GM10266 (cell line): ENCODE measurements at regions not wholly inside any gene's neighbourhood (a gene's known extent, or its start where the extent isn't known, plus 50 kb on each side); places are given as distances from the start of the nearest gene placed in this dataset.
A peak's percentile ranks its signal among the peaks of the same experiment; 100 is the strongest.
"Not testable (repeated sequence)": the region's sequence is repeated elsewhere in the genome, so short reads cannot be mapped to it uniquely, and the experiment has no call there.

Experiments used
- DNase-seq: peaks from one replicate; pipeline ENCODE4 v3.0.0; 2012; ENCODE audit errors: extremely low spot score
- CTCF ChIP-seq: IDR thresholded peaks from 2 replicates; pipeline ENCODE4 v1.5.1; 2012; ENCODE audit warnings: mild to moderate bottlenecking, low read depth; ENCODE audit not compliant: control insufficient read depth, insufficient read depth; ENCODE audit errors: missing control alignments

DNA sequence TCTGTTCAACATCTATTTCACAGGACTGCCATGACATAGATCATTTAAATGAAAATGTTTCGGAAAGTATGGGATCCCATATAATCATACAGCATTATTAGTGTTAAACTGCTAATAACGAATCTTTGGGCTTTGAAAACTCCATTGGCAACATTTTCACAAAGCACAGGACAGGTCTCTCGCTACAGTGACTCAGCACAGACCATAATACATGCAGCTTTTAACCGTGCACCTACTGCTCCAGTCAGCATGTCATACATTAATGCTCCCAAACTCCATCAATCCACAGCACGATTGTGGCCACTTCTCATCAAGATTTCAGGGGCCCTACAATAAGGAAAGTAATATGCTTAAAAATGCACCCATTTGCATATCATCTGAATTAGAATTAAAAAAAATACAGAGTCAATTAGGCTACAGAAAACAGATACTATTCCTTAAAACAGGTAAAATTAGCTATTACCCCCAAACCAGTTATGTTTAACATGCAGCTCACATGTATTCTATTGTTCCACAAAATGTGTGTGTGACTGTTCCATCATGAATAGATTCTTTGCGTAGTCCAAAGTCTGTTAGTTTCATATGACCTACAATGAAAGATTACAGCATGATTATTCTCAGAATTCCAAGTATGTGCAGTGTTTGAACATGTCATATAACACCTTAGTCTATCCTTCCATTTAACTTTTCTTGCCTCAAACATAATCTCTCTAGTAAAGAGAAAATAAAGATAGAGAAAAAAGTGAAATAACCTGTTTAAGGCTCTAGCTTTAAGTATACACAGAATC is 141.6 kb upstream of the EFCAB3 start:
- DNase-seq: not testable (repeated sequence)

DNA sequence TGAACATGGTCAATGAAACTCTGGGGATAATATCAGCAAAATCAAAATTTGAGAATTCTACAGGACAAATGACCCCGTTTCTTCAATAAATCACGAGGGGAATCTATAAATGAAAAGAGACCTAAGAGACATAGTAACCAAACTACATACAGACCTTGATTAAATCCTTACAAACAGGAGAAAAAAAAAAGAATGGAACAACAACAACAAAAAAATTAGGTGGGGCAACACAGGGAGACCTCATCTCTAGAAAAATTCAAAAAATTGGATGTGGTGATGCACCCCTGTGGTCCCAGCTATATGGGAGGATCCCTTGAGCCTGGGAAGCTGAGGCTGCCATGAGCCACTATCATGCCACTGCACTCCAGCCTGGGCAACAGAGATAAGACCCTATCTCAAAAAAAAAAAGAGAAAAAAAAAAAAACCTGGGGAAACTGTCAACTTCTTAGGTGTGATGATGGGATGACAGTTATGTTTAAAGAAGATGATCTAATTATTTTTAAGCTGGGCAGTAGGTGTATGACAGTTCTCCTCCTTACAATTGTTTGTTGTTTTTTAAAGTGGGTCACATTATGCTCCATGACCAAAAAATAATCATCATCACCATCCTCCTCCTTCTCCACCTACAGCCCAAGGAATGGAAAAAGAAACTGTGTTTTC is 146.4 kb upstream of the EFCAB3 start:
- DNase-seq: not testable (repeated sequence)

DNA sequence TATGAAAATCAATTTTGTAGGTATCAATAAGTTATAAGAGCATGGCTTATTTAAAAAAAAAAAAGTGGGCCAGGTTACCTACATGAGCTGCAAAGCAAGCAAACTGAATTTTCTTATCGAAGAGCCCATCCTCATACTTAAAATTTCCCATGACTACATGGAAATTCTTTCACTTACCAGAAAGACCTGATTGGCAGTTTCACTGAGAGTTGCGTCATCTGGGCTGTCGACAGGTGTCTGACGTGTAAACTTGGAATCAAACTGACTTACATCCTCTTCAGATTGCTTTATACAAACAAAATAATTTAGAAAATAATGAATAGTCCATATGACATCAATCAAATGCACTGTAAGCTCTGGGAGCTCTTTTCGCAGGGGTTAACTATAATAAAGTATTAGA is 149.1 kb upstream of the EFCAB3 start:
- DNase-seq: not testable (repeated sequence)

DNA sequence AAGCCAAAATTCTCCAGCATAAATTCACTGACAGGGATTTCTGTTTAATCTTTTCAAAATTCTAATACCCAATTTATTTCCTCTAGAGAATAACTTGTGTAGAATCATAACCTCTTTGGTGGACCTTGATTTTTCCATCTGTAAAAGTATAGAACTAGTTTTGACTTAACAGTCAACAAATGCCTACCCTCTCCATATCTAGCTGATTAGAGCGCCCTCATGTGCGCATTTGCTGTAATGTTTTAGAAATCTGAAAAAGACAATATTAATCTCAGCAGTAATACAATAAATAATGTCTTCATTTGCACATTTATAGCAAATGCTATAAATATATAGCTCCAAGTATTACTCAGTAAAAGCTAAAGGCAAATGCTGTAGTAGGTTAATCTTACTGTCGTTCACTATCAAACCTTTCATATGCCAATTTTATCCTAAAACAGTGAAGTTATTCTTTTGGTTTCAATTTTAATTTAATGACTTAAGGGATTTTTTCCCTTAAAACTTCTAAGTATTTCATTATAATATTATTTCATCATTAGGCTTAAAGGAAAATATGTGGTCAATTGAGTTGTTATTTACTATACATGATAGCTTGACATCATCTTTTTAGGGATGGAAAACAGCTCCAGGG is 153.6 kb upstream of the EFCAB3 start:
- peak; percentile 27 for TF ChIP-seq CTCF
- DNase-seq: not testable (repeated sequence)

DNA sequence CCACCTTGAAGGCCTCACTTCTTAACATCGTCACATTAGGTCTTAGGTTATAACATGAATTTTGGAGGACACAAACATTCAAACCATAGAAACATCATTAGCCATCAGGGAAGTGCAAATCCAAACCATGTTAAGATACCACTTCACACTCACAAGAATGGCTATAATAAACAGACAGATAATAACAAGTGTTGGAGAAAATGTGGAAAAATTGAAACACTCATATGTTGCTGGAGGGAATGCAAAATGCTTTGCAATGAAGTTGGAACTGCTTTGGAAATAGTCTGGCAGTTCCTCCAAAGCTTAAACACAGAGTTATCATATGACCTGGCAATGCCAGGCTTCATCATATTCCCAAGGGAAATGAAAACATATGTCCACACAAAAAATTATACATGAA is 156.8 kb upstream of the EFCAB3 start:
- not testable (repeated sequence) for DNase-seq

DNA sequence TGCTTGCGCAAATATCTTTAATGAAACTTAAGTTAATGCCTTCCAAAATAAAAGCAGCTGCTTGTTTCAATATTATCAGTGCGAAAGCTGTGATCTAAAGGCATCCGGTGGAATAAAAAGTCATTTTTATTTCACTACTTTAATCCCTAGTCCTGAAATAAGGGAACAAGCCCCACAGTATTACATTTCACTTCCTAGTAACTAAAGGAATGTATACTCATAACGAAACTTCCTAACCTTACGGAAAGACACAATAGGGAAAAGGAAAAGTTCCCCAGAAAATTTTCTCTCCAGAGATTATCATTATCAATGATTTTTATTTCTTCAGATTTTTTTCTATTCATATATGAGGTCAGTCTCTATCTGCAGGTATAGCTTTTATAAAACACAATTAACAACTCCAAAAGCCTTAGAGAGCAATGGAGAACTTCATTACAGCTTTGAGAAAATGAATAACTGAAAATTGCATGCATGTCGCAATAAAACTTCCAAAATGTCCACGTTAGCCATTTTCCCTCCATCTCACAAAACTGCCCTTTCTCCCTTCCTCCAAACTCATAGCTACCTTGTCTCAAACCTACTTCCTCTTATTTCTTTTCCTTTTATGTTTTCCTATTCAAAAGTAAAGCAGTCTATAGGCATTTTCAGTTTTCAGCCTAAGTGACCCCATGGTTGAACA is 154.3 kb upstream of the MED13 start:
- no peak for TF ChIP-seq CTCF
- no peak for DNase-seq

- no peak for TF ChIP-seq CTCF
- DNase-seq: no peak
These were observed 151.8 kb upstream of the MED13 start for GRCh38 chr17:62216847-62217246.

DNA sequence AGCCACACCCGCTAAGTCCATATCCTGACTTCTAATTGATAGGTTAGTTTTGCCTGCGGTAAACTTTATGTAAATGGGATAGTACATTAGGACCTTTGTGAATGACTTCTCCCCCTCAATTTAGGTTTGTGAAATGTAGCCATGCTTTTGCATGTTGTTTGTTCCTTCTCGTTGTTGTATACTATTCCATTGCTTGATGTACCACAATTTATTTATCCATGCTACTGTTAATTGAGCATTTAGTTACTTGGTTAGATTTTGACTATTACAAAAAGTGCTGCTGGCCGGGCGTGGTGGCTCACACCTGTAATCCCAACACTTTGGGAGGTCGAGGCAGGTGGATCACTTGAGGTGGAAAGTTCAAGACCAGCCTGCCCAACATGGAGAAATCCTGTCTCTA is 150.8 kb upstream of the MED13 start:
- DNase-seq: not testable (repeated sequence)

DNA sequence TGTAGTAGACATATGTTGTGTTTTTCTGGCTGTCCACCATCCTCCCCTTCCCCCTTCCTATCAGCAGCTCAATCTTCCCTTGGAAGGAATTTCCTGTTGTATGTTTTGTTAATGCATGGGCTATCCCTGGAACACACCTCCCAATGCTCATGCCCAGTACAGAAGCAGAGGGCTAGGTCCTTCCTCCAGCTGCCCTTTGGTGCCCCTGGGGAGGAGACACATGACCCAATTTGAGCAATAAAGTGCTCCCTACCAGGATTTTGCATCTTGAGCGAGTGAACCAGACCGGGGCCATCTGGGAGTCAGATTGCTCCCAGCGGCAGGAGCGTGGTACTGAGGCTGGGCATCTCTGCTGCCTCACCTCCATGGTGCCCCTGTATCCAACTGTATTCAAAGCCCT is 141.5 kb upstream of the MED13 start:
- no peak for DNase-seq
- TF ChIP-seq CTCF: no peak

GRCh38 chr17:62197156-62197555 is 132.1 kb upstream of the MED13 start:
- not testable (repeated sequence) for DNase-seq

DNA sequence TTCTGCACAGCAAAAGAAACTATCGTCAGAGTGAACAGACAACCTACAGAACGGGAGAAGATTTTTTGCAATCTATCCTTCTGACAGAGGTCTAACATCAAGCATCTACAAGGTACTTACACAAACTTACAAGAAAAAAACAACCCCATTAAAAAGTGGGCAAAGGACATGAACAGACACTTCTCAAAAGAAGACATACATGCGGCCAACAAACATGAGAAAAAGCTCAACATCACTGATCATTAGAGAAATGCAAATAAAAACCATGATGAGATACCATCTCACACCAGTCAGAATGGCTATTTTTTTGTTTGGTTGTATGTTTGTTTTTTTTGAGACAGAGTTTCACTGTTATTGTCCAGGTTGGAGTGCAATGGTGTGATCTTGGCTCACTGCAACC is 131.5 kb upstream of the MED13 start:
- not testable (repeated sequence) for DNase-seq
